Calu3 (cell line): ENCODE measurements at regions not wholly inside any gene's neighbourhood (a gene's known extent, or its start where the extent isn't known, plus 50 kb on each side); places are given as distances from the start of the nearest gene placed in this dataset.

ENCODE experiments used
- BruUV-seq: library from RNA; stranded (reverse); fragments of 400-500 nt; replicated peaks from 2 replicates; lab custom pipeline; 2021; lab: Mats Ljungman, UMichigan
- CTCF ChIA-PET: fragments of 300-600 bp; sonication (Branson Sonifier 250); formaldehyde crosslinking; loops from one replicate; lab custom pipeline; 2022; ENCODE audit warnings: antibody characterized with exemption; lab: Charles Lee
- DNase-seq: peaks from one replicate; pipeline ENCODE4 v3.0.0; 2022
- H3K27ac Mint-ChIP-seq: one replicate; pipeline ENCODE4 v1.8.0; 2022; ENCODE audit warnings: mixed read lengths; ENCODE audit not compliant: unreplicated experiment
- H3K27me3 Mint-ChIP-seq: one replicate; pipeline ENCODE4 v1.8.0; 2022; ENCODE audit warnings: mixed read lengths; ENCODE audit not compliant: unreplicated experiment
- H3K36me3 Mint-ChIP-seq: one replicate; pipeline ENCODE4 v1.8.0; 2022; ENCODE audit warnings: mild to moderate bottlenecking, moderate library complexity, mixed read lengths; ENCODE audit not compliant: insufficient read depth, unreplicated experiment
- H3K4me1 Mint-ChIP-seq: one replicate; pipeline ENCODE4 v1.8.0; 2022; ENCODE audit warnings: mild to moderate bottlenecking, low read depth, mixed read lengths; ENCODE audit not compliant: unreplicated experiment
- H3K4me3 Mint-ChIP-seq: one replicate; pipeline ENCODE4 v1.8.0; 2022; ENCODE audit warnings: mild to moderate bottlenecking, low read depth, moderate library complexity, mixed read lengths; ENCODE audit not compliant: unreplicated experiment
- H3K9me3 Mint-ChIP-seq: one replicate; pipeline ENCODE4 v1.8.0; 2022; ENCODE audit warnings: low read depth, mixed read lengths; ENCODE audit not compliant: unreplicated experiment
- intact Hi-C: fragments of 100-400 bp; cut with micrococcal nuclease; formaldehyde crosslinking; loops from one replicate; pipeline ENCODE4 v1.10.0; 2022; ENCODE audit not compliant: unreplicated experiment
- TF ChIP-seq, protein P1 (sequence below): fragments of 200-600 bp; IDR thresholded peaks from one replicate; pipeline ENCODE4 v1.8.0; 2022; ENCODE audit warnings: antibody characterized with exemption; ENCODE audit not compliant: unreplicated experiment

DNA sequence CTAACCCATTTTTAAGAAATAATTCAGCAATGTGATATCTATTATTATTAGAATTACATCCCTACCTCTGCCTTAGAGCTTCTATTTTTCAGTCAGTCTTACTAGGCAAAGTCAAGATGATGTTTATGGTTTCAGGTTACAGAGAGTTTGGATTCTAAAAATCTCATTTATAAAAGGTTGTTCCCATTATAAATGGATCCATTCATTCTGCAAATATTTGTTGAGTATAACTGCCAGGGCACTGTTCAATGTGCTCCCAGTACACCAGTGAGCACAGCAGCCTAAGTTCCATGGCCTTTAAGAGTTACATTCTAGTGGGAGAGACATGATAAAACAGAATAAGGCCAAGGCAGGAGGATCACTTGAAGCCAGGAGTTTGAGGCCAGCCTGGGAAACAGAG is 75.9 kb upstream of the EYA4 start:
- no peak overlapping the region for H3K4me3 Mint-ChIP-seq
- CTCF ChIA-PET: no interaction called here
- H3K4me1 Mint-ChIP-seq: peaks cover under 1% of the 10 kb centered on the region
- H3K27ac Mint-ChIP-seq: no peak overlapping the region
- H3K36me3 Mint-ChIP-seq: no peaks in the 10 kb centered on the region
- intact Hi-C loops: no loop called here
- no TSS peak for BruUV-seq
- TF ChIP-seq, protein P1, sequence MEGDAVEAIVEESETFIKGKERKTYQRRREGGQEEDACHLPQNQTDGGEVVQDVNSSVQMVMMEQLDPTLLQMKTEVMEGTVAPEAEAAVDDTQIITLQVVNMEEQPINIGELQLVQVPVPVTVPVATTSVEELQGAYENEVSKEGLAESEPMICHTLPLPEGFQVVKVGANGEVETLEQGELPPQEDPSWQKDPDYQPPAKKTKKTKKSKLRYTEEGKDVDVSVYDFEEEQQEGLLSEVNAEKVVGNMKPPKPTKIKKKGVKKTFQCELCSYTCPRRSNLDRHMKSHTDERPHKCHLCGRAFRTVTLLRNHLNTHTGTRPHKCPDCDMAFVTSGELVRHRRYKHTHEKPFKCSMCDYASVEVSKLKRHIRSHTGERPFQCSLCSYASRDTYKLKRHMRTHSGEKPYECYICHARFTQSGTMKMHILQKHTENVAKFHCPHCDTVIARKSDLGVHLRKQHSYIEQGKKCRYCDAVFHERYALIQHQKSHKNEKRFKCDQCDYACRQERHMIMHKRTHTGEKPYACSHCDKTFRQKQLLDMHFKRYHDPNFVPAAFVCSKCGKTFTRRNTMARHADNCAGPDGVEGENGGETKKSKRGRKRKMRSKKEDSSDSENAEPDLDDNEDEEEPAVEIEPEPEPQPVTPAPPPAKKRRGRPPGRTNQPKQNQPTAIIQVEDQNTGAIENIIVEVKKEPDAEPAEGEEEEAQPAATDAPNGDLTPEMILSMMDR: no peak
- no peaks in the 10 kb centered on the region for H3K9me3 Mint-ChIP-seq
- H3K27me3 Mint-ChIP-seq: no peaks in the 10 kb centered on the region
- DNase-seq: no peak

- H3K27ac Mint-ChIP-seq: no peak overlapping the region
- H3K27me3 Mint-ChIP-seq: no peaks in the 10 kb centered on the region
- H3K4me1 Mint-ChIP-seq: no peaks in the 10 kb centered on the region
- CTCF ChIA-PET: no interaction called here
- BruUV-seq: no TSS peak
- intact Hi-C loops: loop anchor here (2.0 kb wide), 1 partner anchor 42 kb away; no protein-coding TSS in a partner anchor
- no peaks in the 10 kb centered on the region for H3K36me3 Mint-ChIP-seq
- no peak overlapping the region for H3K4me3 Mint-ChIP-seq
- TF ChIP-seq, protein P1: no peak
- no peak for DNase-seq
- H3K9me3 Mint-ChIP-seq: no peaks in the 10 kb centered on the region
Measured at GRCh38 chr6:133166766-133167165, 74.4 kb upstream of the EYA4 start.

DNA sequence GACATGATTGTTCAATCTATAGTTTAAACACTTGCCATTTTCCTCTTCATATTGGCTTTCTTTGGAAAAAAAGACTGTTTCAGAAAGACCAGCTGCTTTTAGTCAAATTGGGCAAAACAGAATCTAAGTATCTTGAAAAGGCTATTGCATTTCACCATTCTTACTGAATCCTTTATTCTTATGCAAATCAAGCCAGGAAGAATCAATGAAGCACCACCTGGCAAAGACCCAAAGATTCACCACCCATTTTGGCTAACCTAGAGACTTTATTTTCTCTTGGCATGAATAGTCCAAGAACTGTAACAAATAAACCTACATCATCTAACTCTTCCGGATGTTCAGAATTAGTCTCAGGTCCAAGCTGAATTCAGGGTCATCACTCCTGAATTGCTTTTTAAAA is 71.3 kb upstream of the EYA4 start:
- Mint-ChIP-seq H3K4me3 (no peak overlapping the region), H3K27me3 (no peaks in the 10 kb centered on the region), H3K9me3 (no peaks in the 10 kb centered on the region), H3K36me3 (no peaks in the 10 kb centered on the region), H3K4me1 (no peaks in the 10 kb centered on the region), H3K27ac (no peak overlapping the region)
- TF ChIP-seq, protein P1: no peak
- intact Hi-C loops: no loop called here
- no peak for DNase-seq
- CTCF ChIA-PET: interaction anchor here (1.4 kb wide), 2 partner anchors 10 to 14 kb away, joined by 3 read pairs; no protein-coding TSS in a partner anchor
- BruUV-seq: no TSS peak

DNA sequence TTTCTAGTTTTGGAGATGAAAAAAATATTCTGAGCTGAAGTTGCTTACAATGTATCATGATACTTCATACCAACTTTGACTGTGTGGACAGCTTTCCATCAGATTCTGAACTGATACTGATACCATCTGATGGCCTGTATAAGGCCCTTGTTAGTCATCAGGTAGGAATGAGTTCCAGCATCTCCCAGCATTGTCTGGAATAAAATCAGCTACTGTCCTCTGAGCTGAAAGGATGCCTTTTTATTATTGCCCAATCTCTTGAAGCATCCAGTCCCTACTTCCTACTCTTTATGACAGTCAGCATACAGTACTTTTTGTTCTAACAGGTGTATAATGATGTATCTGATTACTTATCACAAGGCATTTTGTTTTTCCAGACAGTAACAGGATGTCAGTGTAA is 70.6 kb upstream of the EYA4 start:
- Mint-ChIP-seq H3K4me1 (no peaks in the 10 kb centered on the region), H3K4me3 (no peak overlapping the region), H3K36me3 (no peaks in the 10 kb centered on the region), H3K27me3 (no peaks in the 10 kb centered on the region), H3K9me3 (no peaks in the 10 kb centered on the region), H3K27ac (no peak overlapping the region)
- CTCF ChIA-PET: interaction anchor here (1.4 kb wide), 2 partner anchors 11 to 15 kb away, joined by 3 read pairs; no protein-coding TSS in a partner anchor
- no TSS peak for BruUV-seq
- TF ChIP-seq, protein P1: no peak
- intact Hi-C loops: no loop called here
- no peak for DNase-seq
